ENCODE measurements at regions not wholly inside any gene's neighbourhood (a gene's known extent, or its start where the extent isn't known, plus 50 kb on each side); places are given as distances from the start of the nearest gene placed in this dataset.

DNA sequence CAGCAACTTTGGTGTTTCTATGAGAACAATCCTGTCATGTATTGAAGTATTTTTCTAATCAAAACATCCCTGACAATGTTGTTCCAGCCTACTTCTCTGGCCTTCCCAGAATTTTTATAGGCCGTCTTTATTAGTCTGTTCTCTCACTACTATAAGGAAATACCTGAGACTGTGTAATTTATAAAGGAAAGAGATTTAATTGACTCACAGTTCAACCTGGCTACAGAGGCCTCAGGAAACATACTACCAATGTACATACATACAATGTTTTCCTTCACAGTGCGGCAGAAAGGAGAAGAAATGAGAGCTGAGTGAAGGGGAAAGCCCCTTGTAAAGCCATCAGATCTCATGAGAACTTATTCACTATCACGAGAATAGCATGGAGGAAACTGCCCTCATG, 484.7 kb upstream of the PODXL start:
- no peak overlapping the region for H3K9ac ChIP-seq (ENCODE audit: low read length)
- whole genome bisulfite sequencing (ENCODE audit: extremely low coverage, insufficient coverage, low lambda C conversion rate): no CpG with 5 or more reads among the region's 3 CpGs
- no peak overlapping the region for H4K5ac ChIP-seq (ENCODE audit: low read length)
- no peak overlapping the region for H3K23ac ChIP-seq (ENCODE audit: low read length)
- no peak overlapping the region for H3K4me2 ChIP-seq (ENCODE audit: low read length)
- no peak overlapping the region for H2BK120ac ChIP-seq (ENCODE audit: low read depth, low read length)
- no peaks in the 10 kb centered on the region for H3K36me3 ChIP-seq (ENCODE audit: control insufficient read depth, insufficient read depth, low read length)
- H3K18ac ChIP-seq (ENCODE audit: low read length): no peak overlapping the region
- no peak overlapping the region for H2AK5ac ChIP-seq (ENCODE audit: low read length)
- no peak overlapping the region for H3K4ac ChIP-seq (ENCODE audit: low read depth, low read length)
- H3K27me3 ChIP-seq (ENCODE audit: insufficient read depth, low read length, poor library complexity): no peaks in the 10 kb centered on the region
- no peak for DNase-seq
- no peak overlapping the region for H3K27ac ChIP-seq (ENCODE audit: low read depth, low read length)
- no peaks in the 10 kb centered on the region for H3K79me2 ChIP-seq (ENCODE audit: control insufficient read depth, insufficient read depth, low read length)
- no peak overlapping the region for H4K8ac ChIP-seq (ENCODE audit: low read depth, low read length)
- no peak overlapping the region for H2BK5ac ChIP-seq (ENCODE audit: low read length)
- H3K79me1 ChIP-seq (ENCODE audit: low read length): no peaks in the 10 kb centered on the region
- no peak overlapping the region for H2BK15ac ChIP-seq (replicated peaks; ENCODE audit: low read depth)
- H3K56ac ChIP-seq (ENCODE audit: low read length): no peak overlapping the region
- H3K4me3 ChIP-seq (ENCODE audit: low read length): no peak overlapping the region
- no peaks in the 10 kb centered on the region for H3K4me1 ChIP-seq (ENCODE audit: control insufficient read depth, low read depth, low read length)

DNA sequence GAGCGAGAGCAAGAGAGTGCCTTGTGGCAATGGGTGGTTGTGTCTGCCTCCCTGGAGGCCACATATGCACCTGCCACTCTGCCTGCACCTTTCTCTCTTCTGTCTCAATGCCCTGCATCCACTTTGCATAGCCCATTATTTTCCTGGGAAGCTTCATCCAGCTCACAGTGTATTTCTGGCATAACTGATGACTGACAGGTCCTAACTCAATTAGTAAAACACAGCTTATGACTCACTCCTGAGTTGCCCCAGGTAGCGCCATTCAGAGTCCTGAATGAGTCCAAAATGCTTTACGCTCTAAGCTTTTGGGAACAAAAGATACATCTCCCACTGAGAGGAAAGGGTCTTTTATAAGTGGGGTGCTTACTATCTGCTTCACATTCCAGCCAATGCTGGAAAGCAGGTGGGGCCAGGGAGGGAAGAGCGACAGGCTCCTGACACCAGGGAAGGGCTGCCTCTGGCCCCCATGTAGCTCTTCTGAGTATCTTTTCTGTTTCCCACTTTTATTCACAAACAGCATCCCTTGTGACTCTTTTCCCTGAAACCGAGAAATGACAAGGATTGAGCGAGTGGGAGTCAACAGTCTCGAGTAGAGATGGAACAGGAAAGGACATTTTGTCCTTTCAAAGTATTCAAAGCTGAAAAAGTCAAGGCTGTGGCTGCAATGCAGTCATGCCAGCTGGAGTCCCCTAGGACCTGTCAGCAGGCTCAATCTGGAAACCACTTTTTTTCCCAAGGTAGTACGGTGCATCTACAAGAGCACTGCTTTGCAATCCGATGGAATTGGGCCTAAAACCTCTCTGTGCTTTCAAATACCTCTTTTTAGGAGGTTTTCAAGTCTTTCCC, 479.3 kb upstream of the PODXL start:
- no peak overlapping the region for H3K23ac ChIP-seq (ENCODE audit: low read length)
- H3K4me1 ChIP-seq (ENCODE audit: control insufficient read depth, low read depth, low read length): no peaks in the 10 kb centered on the region
- H3K4me3 ChIP-seq (ENCODE audit: low read length): no peak overlapping the region
- H3K36me3 ChIP-seq (ENCODE audit: control insufficient read depth, insufficient read depth, low read length): no peaks in the 10 kb centered on the region
- H3K18ac ChIP-seq (ENCODE audit: low read length): no peak overlapping the region
- H4K5ac ChIP-seq (ENCODE audit: low read length): no peak overlapping the region
- DNase-seq: no peak
- no peak overlapping the region for H2BK15ac ChIP-seq (replicated peaks; ENCODE audit: low read depth)
- no peak overlapping the region for H3K27ac ChIP-seq (ENCODE audit: low read depth, low read length)
- no peak overlapping the region for H3K4ac ChIP-seq (ENCODE audit: low read depth, low read length)
- no peak overlapping the region for H2AK5ac ChIP-seq (ENCODE audit: low read length)
- no peak overlapping the region for H3K56ac ChIP-seq (ENCODE audit: low read length)
- H4K8ac ChIP-seq (ENCODE audit: low read depth, low read length): no peak overlapping the region
- H3K4me2 ChIP-seq (ENCODE audit: low read length): no peak overlapping the region
- H2BK5ac ChIP-seq (ENCODE audit: low read length): no peak overlapping the region
- no peaks in the 10 kb centered on the region for H3K27me3 ChIP-seq (ENCODE audit: insufficient read depth, low read length, poor library complexity)
- WGBS (ENCODE audit: extremely low coverage, insufficient coverage, low lambda C conversion rate): no CpG with 5 or more reads among the region's 9 CpGs
- no peak overlapping the region for H2BK120ac ChIP-seq (ENCODE audit: low read depth, low read length)
- H3K79me1 ChIP-seq (ENCODE audit: low read length): no peaks in the 10 kb centered on the region
- no peak overlapping the region for H3K9ac ChIP-seq (ENCODE audit: low read length)
- no peaks in the 10 kb centered on the region for H3K79me2 ChIP-seq (ENCODE audit: control insufficient read depth, insufficient read depth, low read length)

DNA sequence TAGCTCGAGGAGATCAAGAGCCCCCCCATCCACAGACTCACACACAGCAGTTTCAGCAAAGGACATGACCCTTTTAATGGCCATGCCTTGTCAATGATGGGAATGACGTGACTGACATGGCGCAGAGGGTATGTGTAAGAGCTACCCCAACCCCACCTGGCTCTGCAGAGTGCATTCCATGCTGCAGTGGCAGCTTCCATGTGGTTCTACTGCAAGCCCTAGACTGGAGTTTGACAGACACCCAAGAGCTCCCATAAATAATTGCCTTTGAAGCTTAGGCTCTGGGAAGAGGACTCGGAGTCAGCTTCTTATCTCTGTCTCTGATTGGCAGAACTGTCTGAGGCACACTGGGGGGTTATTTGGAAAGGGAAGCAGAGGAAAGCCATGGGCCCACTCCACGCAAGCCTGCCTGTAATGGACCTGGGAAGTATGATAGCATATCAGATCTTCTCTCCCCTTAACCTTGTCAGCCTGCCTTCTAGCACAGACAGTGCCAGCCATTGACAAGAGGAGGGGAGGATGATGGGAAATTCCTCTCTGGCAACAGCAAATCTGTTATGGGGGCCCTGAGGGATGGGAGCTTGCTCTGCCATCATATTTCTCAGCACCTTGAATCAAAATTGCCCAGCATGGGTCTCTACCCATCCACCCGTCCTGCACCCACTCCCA, 478.5 kb upstream of the PODXL start:
- H3K27me3 ChIP-seq (ENCODE audit: insufficient read depth, low read length, poor library complexity): no peaks in the 10 kb centered on the region
- no peak overlapping the region for H3K18ac ChIP-seq (ENCODE audit: low read length)
- H4K5ac ChIP-seq (ENCODE audit: low read length): no peak overlapping the region
- no peak overlapping the region for H3K27ac ChIP-seq (ENCODE audit: low read depth, low read length)
- no peak overlapping the region for H3K23ac ChIP-seq (ENCODE audit: low read length)
- H4K8ac ChIP-seq (ENCODE audit: low read depth, low read length): no peak overlapping the region
- H3K4me2 ChIP-seq (ENCODE audit: low read length): no peak overlapping the region
- no peak overlapping the region for H2AK5ac ChIP-seq (ENCODE audit: low read length)
- no peaks in the 10 kb centered on the region for H3K36me3 ChIP-seq (ENCODE audit: control insufficient read depth, insufficient read depth, low read length)
- DNase-seq: peak; percentile 57
- no peak overlapping the region for H3K56ac ChIP-seq (ENCODE audit: low read length)
- H3K4ac ChIP-seq (ENCODE audit: low read depth, low read length): no peak overlapping the region
- H3K4me1 ChIP-seq (ENCODE audit: control insufficient read depth, low read depth, low read length): peaks cover 2% of the 10 kb centered on the region
- no peak overlapping the region for H3K4me3 ChIP-seq (ENCODE audit: low read length)
- H3K9ac ChIP-seq (ENCODE audit: low read length): no peak overlapping the region
- H2BK15ac ChIP-seq (replicated peaks; ENCODE audit: low read depth): no peak overlapping the region
- no CpG with 5 or more reads among the region's 6 CpGs for WGBS (ENCODE audit: extremely low coverage, insufficient coverage, low lambda C conversion rate)
- H3K79me1 ChIP-seq (ENCODE audit: low read length): no peaks in the 10 kb centered on the region
- H3K79me2 ChIP-seq (ENCODE audit: control insufficient read depth, insufficient read depth, low read length): no peaks in the 10 kb centered on the region
- no peak overlapping the region for H2BK120ac ChIP-seq (ENCODE audit: low read depth, low read length)
- H2BK5ac ChIP-seq (ENCODE audit: low read length): no peak overlapping the region

DNA sequence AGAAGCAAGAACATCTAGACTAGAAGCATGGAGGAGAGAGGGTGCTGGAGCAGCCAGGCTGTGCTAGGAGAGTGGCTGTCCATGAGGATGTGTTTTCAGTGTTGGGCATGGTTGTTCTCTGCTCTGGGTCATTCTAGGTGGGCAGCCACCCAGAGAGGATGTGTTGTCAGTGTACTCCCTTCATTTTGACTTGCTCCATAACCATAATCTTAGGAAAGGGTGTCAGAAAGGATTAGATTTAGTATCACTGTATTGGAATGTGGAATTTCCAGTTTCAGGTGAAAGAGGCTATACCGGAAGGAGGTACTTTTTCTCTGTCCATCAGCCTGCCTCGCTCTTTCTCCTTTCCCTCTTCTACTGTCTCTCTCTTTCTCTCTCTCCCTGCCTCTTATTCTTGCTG, 474.5 kb upstream of the PODXL start:
- Histone ChIP-seq H3K4me1 (ENCODE audit: control insufficient read depth, low read depth, low read length) (peaks cover 2% of the 10 kb centered on the region), H2AK5ac (ENCODE audit: low read length) (no peak overlapping the region), H3K4ac (ENCODE audit: low read depth, low read length) (no peak overlapping the region), H2BK120ac (ENCODE audit: low read depth, low read length) (no peak overlapping the region), H3K56ac (ENCODE audit: low read length) (no peak overlapping the region), H3K4me2 (ENCODE audit: low read length) (no peak overlapping the region), H4K8ac (ENCODE audit: low read depth, low read length) (no peak overlapping the region), H2BK5ac (ENCODE audit: low read length) (no peak overlapping the region), H3K27me3 (ENCODE audit: insufficient read depth, low read length, poor library complexity) (no peaks in the 10 kb centered on the region), H3K4me3 (ENCODE audit: low read length) (no peak overlapping the region), H3K9ac (ENCODE audit: low read length) (no peak overlapping the region), H3K79me2 (ENCODE audit: control insufficient read depth, insufficient read depth, low read length) (no peaks in the 10 kb centered on the region), H3K36me3 (ENCODE audit: control insufficient read depth, insufficient read depth, low read length) (no peaks in the 10 kb centered on the region), H2BK15ac (replicated peaks; ENCODE audit: low read depth) (no peak overlapping the region), H3K27ac (ENCODE audit: low read depth, low read length) (no peak overlapping the region), H4K5ac (ENCODE audit: low read length) (no peak overlapping the region), H3K79me1 (ENCODE audit: low read length) (no peaks in the 10 kb centered on the region), H3K18ac (ENCODE audit: low read length) (no peak overlapping the region), H3K23ac (ENCODE audit: low read length) (no peak overlapping the region)
- peak; percentile 10 for DNase-seq
- WGBS (ENCODE audit: extremely low coverage, insufficient coverage, low lambda C conversion rate): no CpG with 5 or more reads among the region's 2 CpGs

DNA sequence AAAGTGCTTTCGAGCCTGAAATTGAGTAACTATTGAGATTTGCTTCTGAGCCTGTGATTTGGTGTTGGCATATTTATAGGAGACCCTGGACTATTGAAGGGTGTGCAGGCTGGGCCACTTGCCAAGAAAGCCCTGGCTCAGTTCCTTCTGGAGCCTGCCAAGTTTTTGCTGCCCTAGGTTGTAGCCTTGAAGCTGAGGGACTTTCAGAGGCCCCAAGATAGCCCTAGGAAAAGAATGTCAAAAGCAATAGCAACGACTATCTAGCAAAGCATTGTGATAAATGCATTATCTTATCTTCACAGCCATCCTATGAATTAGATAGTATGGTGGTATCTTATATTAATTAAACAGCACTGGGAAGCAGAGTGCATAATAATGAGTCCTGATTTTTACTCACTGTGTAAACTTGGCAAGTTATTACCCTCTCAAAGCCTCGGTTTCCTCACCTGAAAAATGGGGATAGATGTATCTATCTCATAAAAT, 473.7 kb upstream of the PODXL start:
- DNase-seq: peak; percentile 70
- WGBS (ENCODE audit: extremely low coverage, insufficient coverage, low lambda C conversion rate): no CpG with 5 or more reads among the region's 3 CpGs

More for the DNA sequence above, 473.7 kb upstream of the PODXL start:
- no peak overlapping the region for H4K5ac ChIP-seq (ENCODE audit: low read length)
- H3K36me3 ChIP-seq (ENCODE audit: control insufficient read depth, insufficient read depth, low read length): no peaks in the 10 kb centered on the region
- no peak overlapping the region for H3K9ac ChIP-seq (ENCODE audit: low read length)
- H3K27me3 ChIP-seq (ENCODE audit: insufficient read depth, low read length, poor library complexity): no peaks in the 10 kb centered on the region
- H3K4me1 ChIP-seq (ENCODE audit: control insufficient read depth, low read depth, low read length): peaks cover 2% of the 10 kb centered on the region
- no peak overlapping the region for H2BK5ac ChIP-seq (ENCODE audit: low read length)
- H3K4me2 ChIP-seq (ENCODE audit: low read length): no peak overlapping the region
- no peaks in the 10 kb centered on the region for H3K79me1 ChIP-seq (ENCODE audit: low read length)
- H3K4ac ChIP-seq (ENCODE audit: low read depth, low read length): no peak overlapping the region
- H3K18ac ChIP-seq (ENCODE audit: low read length): no peak overlapping the region
- H3K23ac ChIP-seq (ENCODE audit: low read length): no peak overlapping the region
- no peak overlapping the region for H2AK5ac ChIP-seq (ENCODE audit: low read length)
- H3K79me2 ChIP-seq (ENCODE audit: control insufficient read depth, insufficient read depth, low read length): no peaks in the 10 kb centered on the region
- H3K4me3 ChIP-seq (ENCODE audit: low read length): no peak overlapping the region
- no peak overlapping the region for H4K8ac ChIP-seq (ENCODE audit: low read depth, low read length)
- no peak overlapping the region for H3K27ac ChIP-seq (ENCODE audit: low read depth, low read length)
- H3K56ac ChIP-seq (ENCODE audit: low read length): no peak overlapping the region
- no peak overlapping the region for H2BK120ac ChIP-seq (ENCODE audit: low read depth, low read length)
- H2BK15ac ChIP-seq (replicated peaks; ENCODE audit: low read depth): no peak overlapping the region

All from mesendoderm (in vitro differentiated cells).